GM15510 (cell line): ENCODE measurements at regions not wholly inside any gene's neighbourhood (a gene's known extent, or its start where the extent isn't known, plus 50 kb on each side); places are given as distances from the start of the nearest gene placed in this dataset.

Source experiments
- POLR2A ChIP-seq: IDR thresholded peaks from 3 replicates; pipeline ENCODE4 v1.6.1; 2011; ENCODE audit warnings: borderline replicate concordance; ENCODE audit not compliant: insufficient read length; ENCODE audit errors: extremely low read depth

DNA sequence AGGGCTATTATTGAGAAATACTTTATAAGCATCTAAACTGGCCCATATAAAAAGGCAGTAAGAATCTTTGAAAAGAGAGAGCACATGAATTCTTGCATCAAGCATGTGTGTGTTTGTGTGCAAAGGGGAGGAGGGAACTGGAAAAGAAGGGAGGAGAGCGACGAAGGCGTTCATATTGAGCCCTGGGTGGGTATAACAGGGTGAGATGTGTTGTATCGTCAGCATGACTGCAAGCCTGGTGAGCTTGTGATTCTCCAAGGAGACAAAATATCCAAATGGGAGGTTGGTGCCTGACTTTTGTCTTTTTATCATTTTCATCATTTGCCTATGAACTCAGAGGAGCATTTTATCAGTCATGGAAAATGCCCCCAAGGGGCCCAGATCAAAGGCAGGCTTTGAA is 70.8 kb upstream of the PMFBP1 start:
- no peak for TF ChIP-seq POLR2A

GRCh38 chr16:72241930-72242329 is 70.0 kb upstream of the PMFBP1 start:
- no peak for TF ChIP-seq POLR2A

GRCh38 chr16:72241008-72241407 is 69.1 kb upstream of the PMFBP1 start:
- TF ChIP-seq POLR2A = no peak

- no peak for TF ChIP-seq POLR2A
Observed at GRCh38 chr16:72240466-72240865, 68.5 kb upstream of the PMFBP1 start.

DNA sequence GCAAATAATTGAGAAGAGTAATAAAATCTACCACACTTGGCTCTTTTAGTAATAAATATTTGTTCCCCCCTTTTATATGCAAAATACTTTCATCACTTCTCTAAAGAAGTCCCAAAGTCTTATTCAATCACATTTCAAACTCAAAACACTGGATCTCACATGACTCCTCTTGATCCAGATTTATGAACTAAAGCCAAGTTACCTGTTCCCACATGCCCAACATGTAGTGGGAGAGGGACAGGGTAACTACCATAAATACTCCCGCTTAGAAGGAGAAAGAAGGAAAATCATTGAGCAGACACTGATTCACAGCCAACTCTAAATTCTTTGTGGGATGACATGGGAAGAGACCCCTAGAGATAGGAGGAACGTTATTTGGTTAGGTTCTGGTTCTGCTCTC is 64.9 kb upstream of the PMFBP1 start:
- no peak for TF ChIP-seq POLR2A

GRCh38 chr16:72234387-72234786 is 62.4 kb upstream of the PMFBP1 start:
- TF ChIP-seq POLR2A = no peak

DNA sequence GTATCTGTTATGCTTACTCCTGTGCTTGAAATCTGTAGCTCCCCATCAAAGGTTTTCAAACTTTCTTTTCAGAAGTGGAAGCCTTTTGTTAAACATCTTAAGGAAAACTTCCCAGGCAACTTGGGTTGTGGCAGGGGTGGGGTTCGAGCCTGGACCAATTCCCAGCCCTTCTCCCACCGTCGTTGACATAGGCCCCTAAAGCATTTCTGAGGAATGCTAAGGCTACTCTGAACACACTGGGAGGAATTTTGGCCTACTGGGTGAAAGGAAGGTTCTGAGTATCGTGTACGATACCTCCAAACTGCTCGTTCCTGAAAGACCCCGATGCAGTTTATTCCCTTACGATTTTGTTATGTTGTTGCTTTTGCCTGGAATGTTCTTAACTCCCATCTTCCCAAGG is 56.1 kb upstream of the PMFBP1 start:
- TF ChIP-seq POLR2A = no peak

DNA sequence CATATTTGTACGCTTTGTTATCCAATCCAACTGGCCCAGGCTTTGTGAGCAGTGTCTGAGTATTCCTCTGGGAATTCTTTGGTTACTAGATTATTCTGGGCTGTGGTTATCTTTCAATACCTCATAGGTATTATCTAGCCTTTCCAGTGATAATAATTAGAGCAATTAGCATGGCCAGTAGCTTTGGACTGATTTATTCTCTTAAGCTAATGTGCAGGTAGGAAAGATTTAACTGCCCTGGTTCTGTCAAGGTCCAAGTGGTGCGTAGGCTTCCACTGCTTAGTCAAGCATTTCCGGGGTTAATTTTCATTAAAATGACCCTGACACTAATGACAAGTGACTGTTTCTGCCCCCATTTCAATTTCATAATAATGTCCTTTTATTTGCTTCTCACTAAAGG is 54.2 kb upstream of the PMFBP1 start:
- no peak for TF ChIP-seq POLR2A

DNA sequence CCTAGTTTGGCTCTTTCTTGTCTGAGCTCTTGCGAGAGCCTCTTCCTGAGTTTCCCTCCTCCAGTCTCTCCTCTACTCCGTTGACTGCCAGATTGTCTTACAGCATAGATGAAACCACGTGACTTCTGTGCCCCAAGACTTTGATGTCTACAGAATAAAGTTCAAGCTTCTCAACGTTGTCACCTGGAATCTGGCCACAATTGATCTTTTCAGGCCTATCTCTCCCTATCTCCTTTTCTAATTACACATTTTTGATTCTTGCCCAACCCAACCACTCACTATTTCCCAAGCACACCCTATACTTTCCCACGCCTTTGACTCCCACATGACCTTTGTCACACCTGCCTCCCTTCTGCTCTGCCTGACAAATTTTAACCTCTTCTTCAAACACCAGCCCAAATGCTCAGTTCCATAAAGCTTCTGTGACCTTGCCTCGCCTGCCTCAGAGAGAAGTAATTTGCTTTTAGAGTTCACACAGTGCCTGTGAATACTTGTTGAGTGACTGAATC is 52.4 kb upstream of the PMFBP1 start:
- TF ChIP-seq POLR2A = no peak

GRCh38 chr16:72222503-72222902 is 50.5 kb upstream of the PMFBP1 start:
- no peak for TF ChIP-seq POLR2A
